Hepatocyte (in vitro differentiated cells): ENCODE measurements at regions not wholly inside any gene's neighbourhood (a gene's known extent, or its start where the extent isn't known, plus 50 kb on each side); places are given as distances from the start of the nearest gene placed in this dataset.

Source experiments
- DNase-seq: peaks from one replicate; pipeline ENCODE4 v3.0.0-alpha.2; 2016; ENCODE audit warnings: low spot score
- H2AFZ ChIP-seq: fragments of 200-600 bp; sonication (generic); 2 replicates; pipeline ENCODE4 v1.6.0; 2016; ENCODE audit warnings: antibody characterized with exemption, mild to moderate bottlenecking
- H3K27ac ChIP-seq: fragments of 200-600 bp; sonication (generic); 2 replicates; pipeline ENCODE4 v1.5.1; 2016; ENCODE audit warnings: mild to moderate bottlenecking
- H3K27me3 ChIP-seq: fragments of 200-600 bp; sonication (generic); 2 replicates; pipeline ENCODE4 v1.6.1; 2016
- H3K36me3 ChIP-seq: fragments of 200-600 bp; sonication (generic); replicated peaks from 2 replicates; pipeline ENCODE4 v1.5.1; 2016; ENCODE audit warnings: low read depth; ENCODE audit not compliant: insufficient read depth
- H3K4me1 ChIP-seq: fragments of 200-600 bp; sonication (generic); 2 replicates; pipeline ENCODE4 v1.5.1; 2016; ENCODE audit warnings: mild to moderate bottlenecking, moderate library complexity; ENCODE audit not compliant: insufficient read depth
- H3K4me2 ChIP-seq: fragments of 200-600 bp; sonication (generic); 2 replicates; pipeline ENCODE4 v1.6.0; 2016
- H3K4me3 ChIP-seq: fragments of 200-600 bp; sonication (generic); 2 replicates; pipeline ENCODE4 v1.5.1; 2016; ENCODE audit warnings: mild to moderate bottlenecking
- H3K79me2 ChIP-seq: fragments of 200-600 bp; sonication (generic); 2 replicates; pipeline ENCODE4 v1.6.0; 2017; ENCODE audit warnings: mild to moderate bottlenecking
- H3K9me2 ChIP-seq: fragments of 200-600 bp; sonication (generic); replicated peaks from 2 replicates; pipeline ENCODE4 v1.6.0; 2017; ENCODE audit warnings: mild to moderate bottlenecking; ENCODE audit not compliant: insufficient read depth
- H3K9me3 ChIP-seq: fragments of 200-600 bp; sonication (generic); 2 replicates; pipeline ENCODE4 v1.5.1; 2016; ENCODE audit warnings: low read depth, mild to moderate bottlenecking
- H4K20me1 ChIP-seq: fragments of 200-600 bp; sonication (generic); 2 replicates; pipeline ENCODE4 v1.6.0; 2016; ENCODE audit warnings: mild to moderate bottlenecking; ENCODE audit not compliant: insufficient read depth, poor library complexity, severe bottlenecking
- EZH2 ChIP-seq: fragments of 200-600 bp; sonication (generic); IDR thresholded peaks from 2 replicates; pipeline ENCODE4 v1.6.1; 2016; ENCODE audit warnings: antibody characterized with exemption, mild to moderate bottlenecking, borderline replicate concordance
- EZH2phosphoT487 ChIP-seq: fragments of 200-600 bp; sonication (generic); IDR thresholded peaks from one replicate; pipeline ENCODE4 v1.6.1; 2018; ENCODE audit warnings: antibody characterized with exemption, mild to moderate bottlenecking, low read depth, moderate library complexity; ENCODE audit not compliant: unreplicated experiment, severe bottlenecking
- WGBS: methylation state at CpG from one replicate; pipeline ENCODE4 v1.1.6; 2016; ENCODE audit warnings: low lambda C conversion rate; ENCODE audit errors: missing lambda C conversion rate; 5-methylcytosine and 5-hydroxymethylcytosine counted together
- TF ChIP-seq, protein P1 (sequence below): fragments of 200-600 bp; sonication (generic); IDR thresholded peaks from 2 replicates; pipeline ENCODE4 v1.5.1; 2016; ENCODE audit warnings: antibody characterized with exemption, mild to moderate bottlenecking; ENCODE audit not compliant: poor library complexity

DNA sequence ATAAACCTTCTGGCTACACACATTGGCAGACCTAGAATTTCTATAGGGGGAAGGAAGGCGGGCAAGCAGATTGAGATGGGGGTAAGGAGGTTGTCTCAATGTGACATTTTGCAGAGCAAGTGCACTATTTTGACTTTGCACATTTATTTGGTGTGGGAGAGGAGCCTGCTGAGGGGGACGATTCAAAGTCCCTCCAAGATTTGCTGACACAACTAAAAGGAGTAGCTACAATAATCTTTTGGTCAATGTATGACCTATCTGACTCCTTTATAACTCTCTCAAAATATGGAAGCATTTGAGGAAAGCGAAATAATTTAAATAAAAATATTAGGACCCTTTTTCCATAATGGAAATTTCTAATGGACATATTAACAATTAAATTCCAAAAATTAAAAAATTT is 274.9 kb upstream of the PPARGC1A start:
- no peak for DNase-seq
- Histone ChIP-seq H3K4me3 (no peak overlapping the region), H2AFZ (no peak overlapping the region), H3K79me2 (no peaks in the 10 kb centered on the region), H3K9me2 (no peaks in the 10 kb centered on the region), H3K27ac (no peak overlapping the region), H3K36me3 (no peaks in the 10 kb centered on the region), H3K9me3 (no peaks in the 10 kb centered on the region), H3K4me1 (no peaks in the 10 kb centered on the region), H3K4me2 (no peak overlapping the region), H3K27me3 (no peaks in the 10 kb centered on the region), H4K20me1 (no peaks in the 10 kb centered on the region)
- TF ChIP-seq EZH2phosphoT487 (no peak), EZH2 (no peak)
- TF ChIP-seq, protein P1, sequence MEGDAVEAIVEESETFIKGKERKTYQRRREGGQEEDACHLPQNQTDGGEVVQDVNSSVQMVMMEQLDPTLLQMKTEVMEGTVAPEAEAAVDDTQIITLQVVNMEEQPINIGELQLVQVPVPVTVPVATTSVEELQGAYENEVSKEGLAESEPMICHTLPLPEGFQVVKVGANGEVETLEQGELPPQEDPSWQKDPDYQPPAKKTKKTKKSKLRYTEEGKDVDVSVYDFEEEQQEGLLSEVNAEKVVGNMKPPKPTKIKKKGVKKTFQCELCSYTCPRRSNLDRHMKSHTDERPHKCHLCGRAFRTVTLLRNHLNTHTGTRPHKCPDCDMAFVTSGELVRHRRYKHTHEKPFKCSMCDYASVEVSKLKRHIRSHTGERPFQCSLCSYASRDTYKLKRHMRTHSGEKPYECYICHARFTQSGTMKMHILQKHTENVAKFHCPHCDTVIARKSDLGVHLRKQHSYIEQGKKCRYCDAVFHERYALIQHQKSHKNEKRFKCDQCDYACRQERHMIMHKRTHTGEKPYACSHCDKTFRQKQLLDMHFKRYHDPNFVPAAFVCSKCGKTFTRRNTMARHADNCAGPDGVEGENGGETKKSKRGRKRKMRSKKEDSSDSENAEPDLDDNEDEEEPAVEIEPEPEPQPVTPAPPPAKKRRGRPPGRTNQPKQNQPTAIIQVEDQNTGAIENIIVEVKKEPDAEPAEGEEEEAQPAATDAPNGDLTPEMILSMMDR = no peak
- WGBS = 82% methylated on average over 3 of the region's 3 CpGs

DNA sequence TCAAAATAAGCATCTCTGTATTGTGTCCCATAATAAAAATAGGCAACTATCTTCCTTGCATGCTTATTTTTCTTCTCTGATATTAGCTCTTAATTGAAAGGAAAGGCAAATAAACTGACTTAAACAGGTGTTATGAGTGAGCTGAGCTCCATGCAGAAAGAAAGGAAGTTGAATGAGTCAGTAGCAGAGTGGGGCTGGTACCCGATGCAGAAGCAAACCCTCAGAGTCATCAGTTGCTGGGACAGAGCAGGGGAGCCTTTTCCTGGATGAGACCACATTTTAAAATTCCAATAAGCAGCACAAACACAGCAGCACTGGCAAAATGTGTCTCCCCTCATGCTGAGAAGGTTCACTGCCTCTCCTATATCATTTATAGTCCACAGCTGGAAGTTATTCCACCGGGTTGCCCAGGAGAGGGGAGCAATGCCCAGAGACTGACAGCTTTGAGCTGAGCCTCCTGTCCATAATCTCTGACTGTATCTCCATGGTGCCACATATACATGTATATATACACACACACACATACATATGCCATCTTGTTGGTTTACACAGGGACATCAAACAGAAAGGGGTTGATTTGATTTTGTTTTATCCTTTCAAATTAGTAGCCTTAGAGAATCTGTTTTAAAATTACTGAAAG is 274.3 kb upstream of the PPARGC1A start:
- no peak for DNase-seq
- Histone ChIP-seq H3K79me2 (no peaks in the 10 kb centered on the region), H3K4me1 (no peaks in the 10 kb centered on the region), H3K4me2 (no peak overlapping the region), H4K20me1 (no peaks in the 10 kb centered on the region), H3K9me3 (no peaks in the 10 kb centered on the region), H3K36me3 (no peaks in the 10 kb centered on the region), H3K27me3 (no peaks in the 10 kb centered on the region), H2AFZ (no peak overlapping the region), H3K4me3 (no peak overlapping the region), H3K27ac (no peak overlapping the region), H3K9me2 (no peaks in the 10 kb centered on the region)
- TF ChIP-seq, protein P1 = no peak
- TF ChIP-seq EZH2 = no peak
- no peak for TF ChIP-seq EZH2phosphoT487
- WGBS = 56% methylated on average over 2 of the region's 2 CpGs

DNA sequence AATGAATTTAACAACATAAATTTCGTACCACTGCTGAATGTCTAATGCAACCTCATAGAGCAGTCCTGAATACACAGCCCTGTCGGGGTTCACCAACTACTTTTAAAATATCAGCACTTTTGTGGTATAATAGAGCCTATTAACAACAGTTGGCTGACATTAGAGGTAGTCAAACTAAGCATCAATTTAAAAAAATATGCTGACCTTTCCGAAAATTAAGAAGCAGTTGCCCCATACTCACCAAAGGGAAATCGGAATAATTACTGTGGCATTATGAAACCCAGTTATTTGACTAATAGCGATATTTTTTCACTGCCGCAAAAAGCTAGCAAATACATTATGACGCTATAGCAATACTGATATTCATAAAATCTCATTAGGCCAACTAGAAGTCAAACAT is 273.5 kb upstream of the PPARGC1A start:
- Histone ChIP-seq H3K9me2 (no peaks in the 10 kb centered on the region), H3K9me3 (no peaks in the 10 kb centered on the region), H3K27ac (no peak overlapping the region), H3K4me2 (no peak overlapping the region), H3K4me1 (no peaks in the 10 kb centered on the region), H4K20me1 (no peaks in the 10 kb centered on the region), H2AFZ (no peak overlapping the region), H3K36me3 (no peaks in the 10 kb centered on the region), H3K4me3 (no peak overlapping the region), H3K79me2 (no peaks in the 10 kb centered on the region), H3K27me3 (no peaks in the 10 kb centered on the region)
- no peak for DNase-seq
- WGBS = 92% methylated on average over 7 of the region's 7 CpGs
- TF ChIP-seq EZH2phosphoT487 (no peak), EZH2 (no peak)
- TF ChIP-seq, protein P1 = no peak

DNA sequence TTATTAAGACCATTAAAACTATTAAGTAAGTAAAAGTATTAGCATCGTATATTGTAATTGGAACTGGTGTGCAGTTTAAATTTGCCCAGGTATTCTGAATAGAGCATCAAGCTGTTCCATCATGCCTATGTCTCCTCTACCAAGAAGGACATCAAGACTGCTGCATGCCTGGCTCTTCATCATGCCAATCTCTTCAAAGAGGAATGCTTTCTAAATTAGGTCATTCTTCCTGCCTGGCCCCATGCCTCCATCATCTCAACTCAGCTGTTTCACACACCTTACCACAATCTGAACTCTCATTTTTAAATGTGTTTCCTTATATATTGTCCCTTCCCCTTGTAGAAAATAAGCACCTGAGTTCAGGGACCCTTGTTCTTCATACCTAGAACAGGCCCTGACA is 270.5 kb upstream of the PPARGC1A start:
- Histone ChIP-seq H3K27me3 (no peaks in the 10 kb centered on the region), H3K36me3 (no peaks in the 10 kb centered on the region), H3K4me1 (no peaks in the 10 kb centered on the region), H2AFZ (no peak overlapping the region), H3K4me3 (no peak overlapping the region), H4K20me1 (no peaks in the 10 kb centered on the region), H3K9me3 (no peaks in the 10 kb centered on the region), H3K9me2 (no peaks in the 10 kb centered on the region), H3K79me2 (no peaks in the 10 kb centered on the region), H3K4me2 (no peak overlapping the region), H3K27ac (no peak overlapping the region)
- WGBS = 93% methylated on average over 1 of the region's 1 CpG
- no peak for DNase-seq
- TF ChIP-seq, protein P1 = no peak
- TF ChIP-seq EZH2phosphoT487 (no peak), EZH2 (no peak)
